Astrocyte of the hippocampus (primary cell): ENCODE measurements at regions not wholly inside any gene's neighbourhood (a gene's known extent, or its start where the extent isn't known, plus 50 kb on each side); places are given as distances from the start of the nearest gene placed in this dataset.
"Not testable (repeated sequence)": the region's sequence is repeated elsewhere in the genome, so short reads cannot be mapped to it uniquely, and the experiment has no call there.

ENCODE experiments used
- DNase-seq: peaks from one replicate; pipeline ENCODE4 v3.0.0; 2011; ENCODE audit warnings: low read depth, low spot score

- DNase-seq = peak; percentile 21
These were observed 109.1 kb downstream of the SEPTIN7 start for GRCh38 chr7:35909870-35910357.

GRCh38 chr7:35910621-35911020 is 109.8 kb downstream of the SEPTIN7 start:
- not testable (repeated sequence) for DNase-seq

GRCh38 chr7:35913350-35913749 is 112.5 kb downstream of the SEPTIN7 start:
- not testable (repeated sequence) for DNase-seq

GRCh38 chr7:35914214-35914613 is 113.4 kb downstream of the SEPTIN7 start:
- not testable (repeated sequence) for DNase-seq

- DNase-seq = not testable (repeated sequence)
These were observed 114.5 kb downstream of the SEPTIN7 start for GRCh38 chr7:35915247-35915955.

- DNase-seq = not testable (repeated sequence)
These were observed 117.4 kb downstream of the SEPTIN7 start for GRCh38 chr7:35918217-35918616.

- DNase-seq = not testable (repeated sequence)
These were observed 118.8 kb downstream of the SEPTIN7 start for GRCh38 chr7:35919607-35920006.

- DNase-seq = not testable (repeated sequence)
These were observed 120.5 kb downstream of the SEPTIN7 start for GRCh38 chr7:35921338-35921737.

- DNase-seq = not testable (repeated sequence)
These were observed 123.8 kb downstream of the SEPTIN7 start for GRCh38 chr7:35924668-35925067.

- DNase-seq = not testable (repeated sequence)
These were observed 126.1 kb downstream of the SEPTIN7 start for GRCh38 chr7:35926966-35927365.

- DNase-seq = not testable (repeated sequence)
These were observed 130.3 kb downstream of the SEPTIN7 start for GRCh38 chr7:35931134-35931533.

GRCh38 chr7:35931551-35931950 is 130.7 kb downstream of the SEPTIN7 start:
- not testable (repeated sequence) for DNase-seq

GRCh38 chr7:35940695-35941094 is 139.8 kb downstream of the SEPTIN7 start:
- not testable (repeated sequence) for DNase-seq

- DNase-seq = not testable (repeated sequence)
These were observed 144.8 kb downstream of the SEPTIN7 start for GRCh38 chr7:35945621-35946020.

- DNase-seq = not testable (repeated sequence)
These were observed 154.9 kb downstream of the SEPTIN7 start for GRCh38 chr7:35955735-35956134.

GRCh38 chr7:35956988-35957387 is 156.1 kb downstream of the SEPTIN7 start:
- DNase-seq = not testable (repeated sequence)

GRCh38 chr7:35961260-35961659 is 160.4 kb downstream of the SEPTIN7 start:
- not testable (repeated sequence) for DNase-seq

- not testable (repeated sequence) for DNase-seq
These were observed 161.8 kb downstream of the SEPTIN7 start for GRCh38 chr7:35962607-35963006.

GRCh38 chr7:35967366-35968139 is 166.7 kb downstream of the SEPTIN7 start:
- no peak for DNase-seq

- no peak for DNase-seq
These were observed 167.5 kb downstream of the SEPTIN7 start for GRCh38 chr7:35968140-35968940.

GRCh38 chr7:35969066-35969465 is 168.2 kb downstream of the SEPTIN7 start:
- DNase-seq = no peak

- no peak for DNase-seq
These were observed 169.6 kb downstream of the SEPTIN7 start for GRCh38 chr7:35970458-35970857.
